ENCODE measurements at regions not wholly inside any gene's neighbourhood (a gene's known extent, or its start where the extent isn't known, plus 50 kb on each side); places are given as distances from the start of the nearest gene placed in this dataset.

GRCh38 chr9:18167733-18168132 is 306.2 kb upstream of the ADAMTSL1 start:
- no peak for DNase-seq

- no peak for DNase-seq
These were observed 300.0 kb upstream of the ADAMTSL1 start for GRCh38 chr9:18173923-18174322.

GRCh38 chr9:18182636-18183035 is 291.3 kb upstream of the ADAMTSL1 start:
- no peak for DNase-seq

- DNase-seq = no peak
These were observed 290.0 kb upstream of the ADAMTSL1 start for GRCh38 chr9:18183974-18184373.

DNA sequence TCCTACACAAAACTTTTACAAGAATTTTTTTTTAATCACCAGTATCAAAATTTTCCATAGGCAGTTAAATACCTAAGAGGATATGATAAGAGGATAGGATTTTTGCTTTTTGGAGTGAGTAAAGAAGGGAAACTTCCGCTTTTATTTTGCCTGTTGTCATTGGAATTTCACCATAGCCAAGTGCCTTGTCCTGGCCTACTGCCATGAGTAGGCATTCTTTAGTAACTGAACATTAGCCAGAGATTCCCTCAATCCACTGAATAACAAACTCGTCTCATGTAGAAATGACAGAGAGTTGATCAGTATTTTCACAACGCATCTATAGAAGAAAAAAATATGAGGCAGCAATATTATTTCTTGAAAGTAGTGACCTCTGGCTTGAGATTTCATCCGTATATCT is 289.6 kb upstream of the ADAMTSL1 start:
- no peak for DNase-seq

DNA sequence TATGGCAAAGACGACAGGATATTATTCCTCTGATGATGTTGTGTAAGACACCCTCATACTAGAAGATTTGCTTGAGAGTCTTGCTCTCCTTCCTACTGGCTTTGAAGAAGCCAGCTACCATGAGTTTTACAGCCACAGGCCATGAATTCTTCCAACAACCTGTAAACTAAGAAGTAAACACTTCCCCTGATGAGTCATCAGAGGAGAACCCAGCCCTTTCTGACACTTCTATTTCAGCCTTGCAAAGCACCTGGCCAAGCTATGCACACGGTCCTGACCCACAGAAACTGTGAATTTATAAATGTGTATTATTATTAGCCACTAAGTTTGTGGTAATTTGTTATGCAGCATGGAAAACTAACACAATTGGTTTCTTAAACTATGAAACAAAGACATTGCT is 288.8 kb upstream of the ADAMTSL1 start:
- DNase-seq = no peak

DNA sequence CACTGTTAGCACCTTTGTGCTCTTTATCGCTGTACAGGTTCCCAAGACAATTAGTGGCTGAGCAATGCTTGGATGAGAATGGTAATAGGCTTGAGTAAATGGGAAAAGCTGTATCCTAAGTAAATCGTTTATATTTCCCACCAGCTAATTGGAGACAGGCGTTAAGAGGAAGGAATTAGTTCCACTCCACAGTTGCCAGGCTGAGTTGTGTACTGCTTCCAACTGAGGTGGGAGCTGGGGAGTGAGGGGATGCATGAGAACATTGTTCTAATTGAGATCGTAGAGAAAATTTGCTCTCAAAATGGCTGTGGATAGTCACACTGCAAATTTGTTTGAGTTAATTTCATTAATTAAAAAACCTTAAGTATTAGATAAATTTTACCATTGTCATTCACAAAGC is 285.0 kb upstream of the ADAMTSL1 start:
- no peak for DNase-seq

DNA sequence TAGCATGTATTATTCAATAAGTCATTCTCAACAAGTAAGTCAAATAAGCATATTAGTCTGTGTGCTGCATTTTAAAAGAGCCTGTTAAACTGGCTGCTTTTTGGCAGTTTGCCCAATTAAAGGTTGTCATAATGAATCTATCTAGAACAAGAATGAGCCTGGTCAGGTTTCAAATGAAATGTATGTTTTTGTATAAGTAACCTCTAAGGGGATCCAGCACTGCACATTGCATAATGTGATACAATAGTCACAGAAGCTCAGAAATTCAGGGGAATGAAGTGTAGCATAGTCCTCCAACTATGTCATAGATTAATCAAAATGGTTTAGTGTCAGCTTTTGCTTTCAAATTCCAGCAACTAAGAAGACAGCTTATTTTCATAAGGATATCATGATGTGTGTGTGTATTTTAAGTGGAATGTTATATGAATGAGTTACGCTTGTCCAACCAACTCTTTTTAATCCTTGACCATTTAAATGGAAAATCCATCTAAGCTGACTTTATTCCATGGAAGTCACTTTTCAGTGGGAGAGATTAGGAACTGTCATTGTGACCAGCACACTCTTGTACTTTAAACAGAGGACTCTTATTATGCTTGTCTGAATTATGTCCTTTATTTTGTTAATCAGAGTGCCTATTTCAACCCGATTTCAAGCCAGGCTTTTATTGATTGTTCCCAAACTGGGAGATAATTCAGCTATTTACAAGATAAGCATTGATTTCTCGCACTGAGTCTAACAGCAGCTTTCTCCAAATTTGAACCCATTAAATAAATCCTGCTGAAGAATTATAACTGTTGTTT is 283.9 kb upstream of the ADAMTSL1 start:
- peak; percentile 63 for DNase-seq

GRCh38 chr9:18190671-18191374 is 283.1 kb upstream of the ADAMTSL1 start:
- no peak for DNase-seq

DNA sequence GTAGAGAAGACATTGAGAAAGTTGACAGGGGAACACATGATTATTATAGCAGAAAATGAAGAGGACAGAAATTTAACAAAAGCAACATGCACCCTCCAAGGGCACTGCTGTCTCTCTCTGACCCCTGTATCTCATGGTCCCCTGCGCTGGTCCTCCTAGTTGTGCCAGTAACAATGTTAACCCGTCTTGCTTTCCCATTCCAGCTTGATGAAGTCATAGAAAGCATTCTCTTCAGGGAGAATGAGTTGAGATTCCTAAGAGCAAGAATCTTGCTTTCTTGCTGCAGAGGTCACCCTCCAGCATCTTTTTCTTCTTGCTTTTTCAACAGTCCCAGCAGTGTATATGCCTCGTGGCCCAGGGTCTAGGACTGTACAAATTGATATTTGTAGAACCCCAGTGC is 279.6 kb upstream of the ADAMTSL1 start:
- no peak for DNase-seq

GRCh38 chr9:18195223-18195622 is 278.7 kb upstream of the ADAMTSL1 start:
- no peak for DNase-seq

- DNase-seq = no peak
These were observed 271.0 kb upstream of the ADAMTSL1 start for GRCh38 chr9:18202924-18203323.

DNA sequence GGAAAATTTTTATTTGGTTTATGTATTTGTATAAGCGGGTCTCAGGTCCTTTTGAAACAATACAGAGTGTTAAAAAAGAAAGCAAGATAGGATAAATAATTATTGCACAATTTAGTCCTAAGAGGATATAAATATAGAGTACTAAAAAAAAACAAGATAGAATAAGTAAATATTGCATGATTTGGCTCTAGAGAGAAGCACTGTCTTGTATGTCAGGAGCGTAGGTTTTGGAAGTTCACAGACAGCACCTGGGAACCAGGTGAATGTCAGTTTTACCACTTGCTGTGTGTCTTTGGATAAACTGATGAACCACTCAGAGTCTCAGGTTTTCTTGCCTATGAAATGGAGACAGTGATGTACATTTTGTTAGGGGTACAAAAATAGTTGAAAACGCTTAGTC is 266.2 kb upstream of the ADAMTSL1 start:
- no peak for DNase-seq

DNA sequence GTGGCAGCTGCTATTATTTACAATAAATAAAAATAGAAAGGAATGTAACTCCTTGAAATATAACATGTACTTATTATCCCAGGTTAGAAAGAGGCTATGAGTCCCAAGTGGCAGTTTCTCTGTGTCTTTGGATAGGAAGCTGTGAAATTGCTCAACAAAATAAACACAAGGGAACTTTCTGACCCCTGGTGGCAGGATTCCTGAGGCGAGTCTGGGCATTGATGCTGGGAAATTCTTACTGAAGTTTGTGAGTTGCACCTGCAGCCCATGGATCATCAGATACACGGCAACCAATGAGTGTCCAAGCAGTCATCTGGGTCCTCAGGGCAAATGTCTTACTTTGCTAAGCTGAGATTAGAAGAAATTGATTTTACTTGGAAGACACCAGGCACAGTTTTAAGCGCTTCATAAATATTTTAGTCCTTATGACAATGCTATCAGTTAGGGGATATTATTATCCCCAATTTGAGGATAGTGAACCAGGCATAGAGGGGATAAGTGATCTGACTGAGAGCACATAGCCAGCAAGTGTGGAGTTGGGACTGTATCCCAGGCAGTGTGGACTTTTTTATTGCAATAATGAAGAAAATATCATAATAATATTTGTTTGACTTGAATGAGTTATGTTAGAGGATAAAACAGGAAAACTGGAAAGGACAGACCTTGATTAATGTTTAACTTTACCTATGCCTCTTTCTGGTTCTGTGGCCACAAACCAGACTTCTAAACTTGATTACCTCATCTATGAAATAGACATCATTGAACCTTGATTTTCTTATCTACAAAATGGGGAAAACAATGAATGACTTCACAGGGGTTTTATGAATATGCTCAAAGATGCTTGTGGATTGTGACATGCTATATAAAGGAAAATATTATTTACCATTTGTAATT is 265.5 kb upstream of the ADAMTSL1 start:
- peak; percentile 6 for DNase-seq

DNA sequence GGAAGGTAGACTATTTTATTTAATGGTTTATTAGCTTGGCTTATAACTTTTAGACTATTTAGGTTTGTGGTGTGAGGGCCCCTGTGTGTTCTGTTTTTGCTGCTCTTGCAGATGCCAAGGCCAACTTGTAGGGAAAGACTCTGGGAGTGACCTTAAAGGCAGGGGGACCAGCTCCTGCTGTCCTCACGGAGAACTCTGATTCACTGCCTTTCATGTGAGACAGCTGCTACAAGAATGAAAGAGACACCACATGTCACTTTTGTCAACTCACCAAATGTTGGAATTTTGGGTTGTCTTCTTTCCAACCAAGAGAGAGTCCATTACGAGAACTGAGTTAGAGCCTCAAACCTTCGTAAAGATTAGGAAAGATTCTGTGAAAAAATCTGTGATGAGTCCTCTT is 258.3 kb upstream of the ADAMTSL1 start:
- no peak for DNase-seq

GRCh38 chr9:18216376-18216775 is 257.6 kb upstream of the ADAMTSL1 start:
- no peak for DNase-seq

DNA sequence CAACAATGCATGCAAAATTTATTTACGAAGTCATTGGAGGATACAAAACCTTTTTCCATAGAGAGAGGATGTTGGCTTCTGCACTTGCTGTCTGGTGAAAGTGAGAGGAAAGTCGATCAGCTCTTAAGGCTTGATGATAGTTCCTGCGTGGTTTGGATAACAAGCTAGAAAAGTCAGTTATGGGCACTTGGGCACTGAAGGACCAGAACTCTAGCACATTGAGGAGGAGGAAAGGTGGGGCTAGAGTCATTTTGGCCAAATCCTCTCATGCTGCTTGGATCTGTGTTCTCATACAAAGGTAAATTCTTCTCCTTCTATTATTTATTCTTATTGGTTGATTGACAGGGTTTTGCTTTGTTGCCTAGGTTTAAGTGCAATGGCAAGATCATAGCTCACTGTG is 245.9 kb upstream of the ADAMTSL1 start:
- DNase-seq = no peak

DNA sequence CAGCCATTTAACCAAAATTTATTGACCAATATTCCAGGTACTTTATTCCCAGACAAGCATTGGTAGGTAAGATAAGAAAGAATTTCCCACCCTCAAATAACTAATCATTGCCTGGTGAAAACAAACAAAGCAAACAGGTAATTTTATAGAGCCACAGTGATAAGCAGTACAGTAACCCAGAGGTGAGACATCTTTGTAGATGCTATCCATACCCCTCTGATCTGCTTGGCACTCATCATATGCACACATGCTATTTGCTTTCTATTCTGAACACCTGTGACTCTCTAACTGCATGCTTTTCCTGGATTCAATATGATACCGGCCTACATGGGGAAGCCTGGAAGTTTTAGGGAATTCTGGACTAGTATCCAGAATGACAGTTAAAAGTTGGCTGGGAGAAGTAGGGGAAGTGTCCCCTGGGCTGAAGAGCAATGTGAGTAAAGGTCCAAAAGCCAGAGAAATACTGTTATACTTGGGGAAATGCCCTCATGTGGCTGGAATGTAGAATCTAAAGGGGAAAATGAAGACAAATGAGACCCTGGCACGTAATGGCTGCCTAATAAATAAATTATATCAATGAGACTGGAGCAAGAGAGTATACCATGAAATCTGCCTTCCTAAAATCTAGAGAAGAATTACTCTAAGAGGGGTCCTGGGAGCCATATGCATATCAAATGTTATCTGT is 243.8 kb upstream of the ADAMTSL1 start:
- no peak for DNase-seq

DNA sequence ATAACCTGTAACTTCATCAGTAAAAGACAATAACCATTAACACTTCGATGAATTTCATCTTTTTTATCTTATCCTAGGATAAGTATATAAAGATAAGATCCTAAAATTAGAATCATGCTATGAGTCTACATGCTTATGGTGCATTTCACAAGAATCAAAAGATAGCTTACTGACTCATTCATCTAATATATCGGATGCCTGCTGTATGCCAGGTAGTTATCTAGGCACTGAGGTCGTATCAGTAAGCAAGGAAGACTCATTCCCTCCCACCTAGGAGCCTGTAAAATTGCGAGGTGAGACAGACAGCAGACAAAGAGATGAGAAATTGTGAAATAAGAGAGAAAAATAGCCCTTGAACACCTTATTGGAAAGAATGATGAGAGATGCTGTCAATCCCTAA is 240.6 kb upstream of the ADAMTSL1 start:
- no peak for DNase-seq

DNA sequence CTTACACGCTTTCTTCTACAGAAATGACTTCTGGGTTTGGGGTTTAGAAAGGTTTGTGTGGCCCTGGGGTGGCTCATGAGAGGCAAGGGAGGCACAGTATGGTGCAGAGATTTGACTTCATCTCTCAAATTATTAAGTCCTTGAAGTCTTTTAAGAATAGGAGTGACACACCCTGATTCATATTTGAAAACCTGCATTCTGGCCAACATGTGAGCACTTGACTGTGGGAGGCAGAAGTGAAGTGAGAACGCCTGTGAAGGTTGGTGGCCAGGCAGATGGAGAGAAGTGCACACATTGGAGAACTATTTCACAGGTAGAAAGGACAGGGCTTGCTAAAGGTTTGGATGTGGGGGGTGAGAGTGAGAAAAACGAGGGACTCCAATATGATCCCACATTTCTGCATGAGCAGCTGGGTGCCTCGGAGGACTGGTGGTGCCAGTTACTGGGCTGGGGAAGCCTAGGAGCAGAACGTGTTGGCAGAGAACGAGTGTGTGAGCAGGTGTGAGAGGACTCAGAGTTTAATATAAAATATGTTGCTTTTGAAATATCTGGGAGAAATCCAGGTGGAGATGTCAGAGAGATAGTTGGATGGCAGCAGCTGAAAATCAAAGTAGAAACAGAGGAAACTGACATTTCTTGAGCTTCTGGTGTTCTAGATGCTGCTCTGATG is 240.0 kb upstream of the ADAMTSL1 start:
- no peak for DNase-seq

DNA sequence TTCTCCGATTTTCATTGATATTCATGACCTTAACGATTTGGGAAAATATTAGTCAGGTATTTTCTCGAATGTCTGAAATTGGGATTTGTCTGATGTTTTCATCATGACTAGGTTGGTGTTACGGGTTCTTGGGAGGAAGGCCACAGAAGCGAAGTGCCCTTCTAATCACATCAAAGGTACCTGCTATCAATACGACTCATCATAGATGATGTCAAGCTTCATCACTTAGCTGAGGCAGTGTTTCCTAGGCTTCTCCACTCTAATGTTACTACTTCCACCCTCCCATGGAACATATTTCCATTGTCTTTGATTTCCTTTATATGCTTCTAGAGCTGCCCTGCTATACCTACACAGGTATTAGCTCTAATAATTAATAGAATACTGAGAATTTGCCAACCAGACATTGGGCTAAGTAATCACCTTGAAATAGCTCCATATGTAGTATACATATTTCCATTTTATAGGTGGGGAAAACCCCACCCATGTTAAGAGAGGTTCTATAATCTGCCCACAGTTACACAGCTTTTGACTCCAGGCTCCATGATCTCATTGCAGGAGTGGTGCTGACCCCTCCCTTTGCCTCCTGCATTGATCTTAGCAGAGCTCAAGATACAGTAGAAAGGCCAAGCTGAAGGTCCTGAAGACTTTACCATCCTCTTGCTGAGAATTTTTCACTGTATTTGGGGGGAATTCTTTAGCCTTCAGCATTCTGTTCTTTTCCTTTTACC is 238.6 kb upstream of the ADAMTSL1 start:
- DNase-seq = no peak

DNA sequence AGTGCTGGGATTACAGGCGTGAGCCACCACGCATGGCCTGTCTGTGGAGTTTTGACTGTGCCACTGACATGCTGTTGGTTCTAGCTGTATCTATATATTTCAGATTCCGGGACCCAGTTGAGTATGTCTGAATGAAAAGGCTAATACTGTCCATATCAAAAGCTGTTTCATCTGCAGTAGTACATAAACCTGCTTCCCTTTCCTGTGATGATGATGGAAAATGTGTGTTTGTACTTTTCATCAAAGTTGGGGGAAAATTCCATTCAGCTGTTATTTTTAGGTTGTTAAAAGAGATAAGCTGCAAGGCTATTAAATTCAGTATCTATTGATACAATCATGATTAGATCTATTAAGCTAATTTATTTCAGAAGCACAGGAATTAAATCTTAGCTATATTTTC is 237.6 kb upstream of the ADAMTSL1 start:
- no peak for DNase-seq
